ENCODE measurements at regions not wholly inside any gene's neighbourhood (a gene's known extent, or its start where the extent isn't known, plus 50 kb on each side); places are given as distances from the start of the nearest gene placed in this dataset.

DNA sequence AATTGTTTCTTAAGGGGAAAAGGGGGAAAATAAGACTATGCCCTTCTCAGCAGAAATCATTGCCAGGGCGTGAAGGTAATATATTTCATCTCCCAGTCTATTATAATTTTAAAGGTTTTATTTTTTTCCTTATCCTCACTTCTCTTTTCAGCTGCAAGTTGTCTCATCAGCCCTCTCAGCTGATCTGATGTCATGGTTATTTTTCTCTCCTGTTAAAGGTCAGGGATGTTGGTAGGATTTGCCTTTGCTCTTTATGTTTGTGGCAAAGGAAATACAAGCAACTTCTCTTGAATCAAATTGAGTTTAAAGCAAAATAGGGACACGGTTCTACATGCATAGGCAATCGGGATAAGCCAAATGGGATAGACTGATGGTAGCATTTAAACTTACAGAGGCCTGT is 946.9 kb downstream of the SORCS1 start:
- Histone ChIP-seq H3K4me2 (no peak overlapping the region), H3K79me2 (no peaks in the 10 kb centered on the region), H3K36me3 (replicated peaks; ENCODE audit: insufficient read depth, low read depth) (no peaks in the 10 kb centered on the region), H3K4me1 (ENCODE audit: insufficient read depth) (no peaks in the 10 kb centered on the region), H3K4me3 (no peak overlapping the region), H3K9me2 (replicated peaks; ENCODE audit: insufficient read depth) (no peaks in the 10 kb centered on the region), H4K20me1 (ENCODE audit: insufficient read depth, poor library complexity, severe bottlenecking) (no peaks in the 10 kb centered on the region), H3K9me3 (ENCODE audit: low read depth) (no peaks in the 10 kb centered on the region), H3K27ac (no peak overlapping the region), H3K27me3 (no peaks in the 10 kb centered on the region), H2AFZ (no peak overlapping the region)
- WGBS (ENCODE audit: low lambda C conversion rate, missing lambda C conversion rate): 70% methylated on average over 3 of the region's 3 CpGs
- DNase-seq (ENCODE audit: low spot score): no peak
- TF ChIP-seq EZH2 (IDR thresholded peaks at IDR 0.05; ENCODE audit: borderline replicate concordance) (no peak), EZH2phosphoT487 (IDR thresholded peaks at IDR 0.05; ENCODE audit: low read depth, severe bottlenecking, unreplicated experiment) (no peak)
- TF ChIP-seq, protein P1, sequence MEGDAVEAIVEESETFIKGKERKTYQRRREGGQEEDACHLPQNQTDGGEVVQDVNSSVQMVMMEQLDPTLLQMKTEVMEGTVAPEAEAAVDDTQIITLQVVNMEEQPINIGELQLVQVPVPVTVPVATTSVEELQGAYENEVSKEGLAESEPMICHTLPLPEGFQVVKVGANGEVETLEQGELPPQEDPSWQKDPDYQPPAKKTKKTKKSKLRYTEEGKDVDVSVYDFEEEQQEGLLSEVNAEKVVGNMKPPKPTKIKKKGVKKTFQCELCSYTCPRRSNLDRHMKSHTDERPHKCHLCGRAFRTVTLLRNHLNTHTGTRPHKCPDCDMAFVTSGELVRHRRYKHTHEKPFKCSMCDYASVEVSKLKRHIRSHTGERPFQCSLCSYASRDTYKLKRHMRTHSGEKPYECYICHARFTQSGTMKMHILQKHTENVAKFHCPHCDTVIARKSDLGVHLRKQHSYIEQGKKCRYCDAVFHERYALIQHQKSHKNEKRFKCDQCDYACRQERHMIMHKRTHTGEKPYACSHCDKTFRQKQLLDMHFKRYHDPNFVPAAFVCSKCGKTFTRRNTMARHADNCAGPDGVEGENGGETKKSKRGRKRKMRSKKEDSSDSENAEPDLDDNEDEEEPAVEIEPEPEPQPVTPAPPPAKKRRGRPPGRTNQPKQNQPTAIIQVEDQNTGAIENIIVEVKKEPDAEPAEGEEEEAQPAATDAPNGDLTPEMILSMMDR (IDR thresholded peaks at IDR 0.05; ENCODE audit: poor library complexity): no peak

DNA sequence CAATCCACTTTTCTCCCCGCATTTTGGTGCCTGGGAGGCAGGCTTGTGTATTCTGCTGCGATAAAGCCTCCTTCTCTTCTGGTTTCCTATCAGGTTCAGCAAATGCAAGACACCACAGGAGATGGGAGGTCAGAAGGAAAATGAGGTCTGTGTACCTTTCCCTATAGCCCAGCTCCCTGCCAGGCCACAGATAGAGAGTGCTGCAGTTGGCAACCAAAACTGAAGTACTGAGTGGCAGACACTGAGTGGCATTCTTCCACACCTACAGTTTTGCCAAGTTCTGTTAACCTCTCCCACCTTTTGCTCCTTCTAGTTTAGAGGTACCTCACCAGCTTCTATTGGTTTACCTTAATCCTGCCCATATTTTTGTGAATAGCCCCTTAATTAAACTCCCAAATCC is 948.4 kb downstream of the SORCS1 start:
- no peak for DNase-seq (ENCODE audit: low spot score)
- TF ChIP-seq, protein P1 (IDR thresholded peaks at IDR 0.05; ENCODE audit: poor library complexity): no peak
- TF ChIP-seq EZH2phosphoT487 (IDR thresholded peaks at IDR 0.05; ENCODE audit: low read depth, severe bottlenecking, unreplicated experiment) (no peak), EZH2 (IDR thresholded peaks at IDR 0.05; ENCODE audit: borderline replicate concordance) (no peak)
- Histone ChIP-seq H3K4me1 (ENCODE audit: insufficient read depth) (no peaks in the 10 kb centered on the region), H3K9me3 (ENCODE audit: low read depth) (no peaks in the 10 kb centered on the region), H2AFZ (no peak overlapping the region), H3K36me3 (replicated peaks; ENCODE audit: insufficient read depth, low read depth) (no peaks in the 10 kb centered on the region), H4K20me1 (ENCODE audit: insufficient read depth, poor library complexity, severe bottlenecking) (no peaks in the 10 kb centered on the region), H3K79me2 (no peaks in the 10 kb centered on the region), H3K4me2 (no peak overlapping the region), H3K27me3 (no peaks in the 10 kb centered on the region), H3K27ac (no peak overlapping the region), H3K9me2 (replicated peaks; ENCODE audit: insufficient read depth) (no peaks in the 10 kb centered on the region), H3K4me3 (no peak overlapping the region)
- WGBS (ENCODE audit: low lambda C conversion rate, missing lambda C conversion rate): 36% methylated on average over 2 of the region's 2 CpGs

DNA sequence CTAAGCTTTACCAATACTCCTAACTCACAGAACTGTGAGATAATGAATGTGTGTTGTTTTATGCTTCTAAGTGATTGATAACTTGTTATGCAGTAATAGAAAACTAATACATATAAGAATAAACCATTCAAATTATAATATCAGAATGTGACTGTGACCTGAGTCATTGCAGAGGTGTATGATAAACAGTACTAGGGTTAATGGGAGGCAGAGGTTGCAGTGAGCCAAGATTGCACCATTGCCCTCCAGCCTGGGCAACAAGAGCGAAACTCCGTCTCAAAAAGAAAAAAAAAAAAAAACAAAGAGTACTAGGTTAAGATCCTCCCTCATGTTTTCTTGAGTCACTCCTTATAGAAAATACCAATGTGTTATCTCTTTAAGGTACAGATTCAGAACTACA is 950.3 kb downstream of the SORCS1 start:
- H2AFZ ChIP-seq: no peak overlapping the region
- WGBS (ENCODE audit: low lambda C conversion rate, missing lambda C conversion rate): 91% methylated on average over 2 of the region's 2 CpGs
- TF ChIP-seq EZH2 (IDR thresholded peaks at IDR 0.05; ENCODE audit: borderline replicate concordance) (no peak), EZH2phosphoT487 (IDR thresholded peaks at IDR 0.05; ENCODE audit: low read depth, severe bottlenecking, unreplicated experiment) (no peak)
- TF ChIP-seq, protein P1 (IDR thresholded peaks at IDR 0.05; ENCODE audit: poor library complexity): no peak
- H3K36me3 ChIP-seq (replicated peaks; ENCODE audit: insufficient read depth, low read depth): no peaks in the 10 kb centered on the region
- H3K4me1 ChIP-seq (ENCODE audit: insufficient read depth): no peaks in the 10 kb centered on the region
- H3K4me2 ChIP-seq: no peak overlapping the region
- H3K79me2 ChIP-seq: no peaks in the 10 kb centered on the region
- H3K4me3 ChIP-seq: no peak overlapping the region
- no peak for DNase-seq (ENCODE audit: low spot score)
- H3K27me3 ChIP-seq: no peaks in the 10 kb centered on the region
- H3K9me3 ChIP-seq (ENCODE audit: low read depth): no peaks in the 10 kb centered on the region
- H3K27ac ChIP-seq: no peak overlapping the region
- H3K9me2 ChIP-seq (replicated peaks; ENCODE audit: insufficient read depth): no peaks in the 10 kb centered on the region
- no peaks in the 10 kb centered on the region for H4K20me1 ChIP-seq (ENCODE audit: insufficient read depth, poor library complexity, severe bottlenecking)

DNA sequence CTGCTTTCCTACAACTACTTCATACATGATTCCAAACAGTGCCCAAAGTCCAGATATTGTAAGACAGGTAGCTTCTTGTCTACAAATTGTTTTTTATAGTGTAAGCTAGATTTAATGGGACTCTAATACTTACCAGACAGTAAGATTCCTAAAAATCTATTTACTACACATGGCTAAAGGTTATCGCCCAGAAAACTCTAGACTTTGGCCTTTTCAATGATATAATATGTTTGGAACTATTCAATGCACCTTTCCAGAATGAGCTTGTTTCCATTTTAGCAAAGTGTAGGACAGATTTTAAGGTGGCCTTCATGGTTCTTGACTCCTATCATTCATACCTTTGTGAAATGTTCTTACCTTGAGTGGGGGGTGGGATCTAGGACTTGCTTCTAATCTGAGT is 951.0 kb downstream of the SORCS1 start:
- Histone ChIP-seq H3K9me2 (replicated peaks; ENCODE audit: insufficient read depth) (no peaks in the 10 kb centered on the region), H3K27ac (no peak overlapping the region), H4K20me1 (ENCODE audit: insufficient read depth, poor library complexity, severe bottlenecking) (no peaks in the 10 kb centered on the region), H3K4me1 (ENCODE audit: insufficient read depth) (no peaks in the 10 kb centered on the region), H3K79me2 (no peaks in the 10 kb centered on the region), H3K9me3 (ENCODE audit: low read depth) (no peaks in the 10 kb centered on the region), H3K4me3 (no peak overlapping the region), H3K4me2 (no peak overlapping the region), H2AFZ (no peak overlapping the region), H3K27me3 (no peaks in the 10 kb centered on the region), H3K36me3 (replicated peaks; ENCODE audit: insufficient read depth, low read depth) (no peaks in the 10 kb centered on the region)
- TF ChIP-seq EZH2phosphoT487 (IDR thresholded peaks at IDR 0.05; ENCODE audit: low read depth, severe bottlenecking, unreplicated experiment) (no peak), EZH2 (IDR thresholded peaks at IDR 0.05; ENCODE audit: borderline replicate concordance) (no peak)
- TF ChIP-seq, protein P1 (IDR thresholded peaks at IDR 0.05; ENCODE audit: poor library complexity): no peak
- 67% methylated on average over 1 of the region's 1 CpG for WGBS (ENCODE audit: low lambda C conversion rate, missing lambda C conversion rate)
- no peak for DNase-seq (ENCODE audit: low spot score)
